Embryonic facial prominence (tissue), 1 donor: ENCODE measurements at regions not wholly inside any gene's neighbourhood (a gene's known extent, or its start where the extent isn't known, plus 50 kb on each side); places are given as distances from the start of the nearest gene placed in this dataset.

Experiments
- DNase-seq: peaks from one replicate; pipeline ENCODE4 v3.0.0-alpha.2; 2016; ENCODE audit errors: extremely low spot score

DNA sequence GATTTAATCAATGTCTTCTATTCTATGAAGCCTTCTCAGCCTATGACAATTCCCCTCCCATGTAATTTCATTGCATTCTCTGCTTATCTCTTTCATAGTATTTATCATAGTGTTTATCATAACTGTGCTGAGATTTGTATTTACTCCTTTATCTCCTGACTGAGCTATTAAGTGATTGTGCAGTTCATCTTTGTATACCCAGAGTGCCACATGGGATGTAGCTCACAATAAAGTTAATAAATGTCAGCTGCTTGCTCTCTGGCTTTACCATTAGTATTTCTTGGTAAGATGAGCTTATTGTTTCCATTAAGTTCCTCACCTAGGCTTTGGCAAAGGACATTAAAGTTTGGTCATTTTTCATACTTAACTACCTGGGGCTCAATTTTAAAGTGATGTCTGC is 275.1 kb upstream of the MPDZ start:
- no peak for DNase-seq

DNA sequence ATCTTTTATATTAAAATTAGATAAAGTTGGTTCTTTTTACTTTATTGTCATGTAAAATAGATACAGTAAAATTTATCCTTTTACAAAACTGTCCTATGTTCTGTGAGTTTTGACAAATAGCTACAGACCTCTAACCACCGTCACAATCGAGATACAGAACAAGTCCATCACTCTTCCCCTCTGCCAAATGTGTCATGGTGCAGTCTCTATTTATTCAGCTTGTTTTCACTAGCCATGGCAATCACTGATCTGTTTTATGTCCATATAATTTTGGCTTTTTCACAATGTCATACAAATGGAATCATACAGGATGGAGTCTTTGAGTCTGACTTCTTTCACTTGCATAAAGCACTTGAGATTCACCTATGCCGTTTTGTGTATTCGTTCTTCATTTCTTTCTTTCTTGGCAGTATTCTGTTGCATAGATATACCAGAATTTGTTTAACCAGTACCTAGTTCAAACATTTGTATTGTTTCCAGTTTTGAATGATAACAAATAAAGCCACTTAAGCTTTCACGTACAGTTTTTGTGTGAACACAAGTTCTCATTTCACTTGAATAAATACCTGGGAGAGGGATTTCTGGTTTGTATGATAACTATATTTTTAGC is 273.2 kb upstream of the MPDZ start:
- DNase-seq = no peak

DNA sequence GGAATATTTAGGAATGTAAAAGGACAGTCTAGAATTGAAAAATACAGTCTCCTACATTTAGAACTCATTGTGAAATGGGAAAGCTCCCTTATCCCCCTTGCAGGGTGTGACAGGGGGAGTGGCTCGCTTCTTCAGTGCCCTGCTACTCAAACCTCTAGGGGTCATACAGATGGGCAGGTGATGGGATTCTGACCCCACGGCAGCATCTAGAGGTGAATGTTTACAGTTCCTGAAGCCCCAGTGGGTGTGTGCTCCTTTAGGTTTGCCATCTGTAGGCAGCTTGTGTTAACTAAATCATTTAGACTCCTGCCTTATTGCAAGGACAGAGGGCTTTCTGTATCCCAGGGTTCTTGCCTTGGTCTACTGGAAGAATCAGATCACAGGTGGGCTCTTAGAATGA is 271.0 kb upstream of the MPDZ start:
- DNase-seq = no peak

DNA sequence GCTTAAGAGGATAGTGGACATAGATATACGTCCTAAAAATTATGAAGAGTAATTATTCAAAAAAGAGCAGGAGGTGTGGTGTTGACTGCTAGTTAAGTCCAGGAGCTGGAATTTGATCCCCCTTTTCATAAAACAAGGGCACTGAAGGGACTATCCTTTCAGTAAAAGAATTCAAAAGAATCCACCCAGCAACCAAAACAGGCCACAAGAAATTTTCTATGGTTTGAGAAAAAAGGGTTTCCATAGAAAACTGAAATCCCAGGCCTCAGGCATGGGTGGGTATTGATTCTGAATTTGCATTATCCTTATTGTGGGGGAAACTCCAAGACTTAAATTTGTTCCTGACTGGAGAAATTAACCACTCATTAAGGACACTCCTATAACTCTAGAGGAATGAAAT is 269.0 kb upstream of the MPDZ start:
- no peak for DNase-seq

DNA sequence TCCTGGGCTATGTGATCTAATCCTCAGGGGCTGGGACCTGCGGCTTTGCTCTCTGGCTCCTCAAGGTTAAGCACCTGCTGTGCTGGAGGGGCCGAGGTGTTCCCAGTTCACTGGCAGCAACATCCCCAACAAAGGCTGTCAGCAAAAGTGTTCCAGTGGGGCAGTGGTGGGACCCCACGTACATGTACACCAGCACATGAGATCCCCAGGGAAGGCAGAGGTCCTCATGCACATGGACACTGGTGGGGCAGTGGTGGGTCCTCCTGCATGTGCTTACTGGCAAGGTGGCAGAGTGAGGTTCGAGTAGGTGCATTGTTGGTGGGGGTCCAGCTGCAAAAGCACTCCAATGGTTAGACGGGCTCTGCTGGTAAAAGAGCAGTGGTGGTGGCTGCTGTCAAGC is 255.6 kb upstream of the MPDZ start:
- no peak for DNase-seq

DNA sequence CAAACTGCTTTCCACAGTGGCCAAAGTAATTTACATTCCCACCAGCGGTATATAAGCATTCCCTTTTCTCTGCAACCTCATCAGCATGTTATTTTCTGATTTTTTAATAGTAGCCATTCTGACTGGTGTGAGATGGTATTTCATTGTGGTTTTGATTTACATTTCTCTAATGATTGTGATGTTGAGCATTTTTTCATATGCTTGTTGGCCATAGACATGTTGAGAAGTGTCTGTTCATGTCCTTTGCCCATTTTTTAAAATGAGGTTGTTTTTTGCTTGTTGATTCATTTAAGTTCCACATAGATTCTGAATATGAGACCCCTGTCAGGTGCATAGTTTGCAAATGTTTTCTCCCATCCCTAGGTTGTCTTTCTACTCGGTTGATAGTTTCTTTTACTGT is 254.5 kb upstream of the MPDZ start:
- DNase-seq = no peak

DNA sequence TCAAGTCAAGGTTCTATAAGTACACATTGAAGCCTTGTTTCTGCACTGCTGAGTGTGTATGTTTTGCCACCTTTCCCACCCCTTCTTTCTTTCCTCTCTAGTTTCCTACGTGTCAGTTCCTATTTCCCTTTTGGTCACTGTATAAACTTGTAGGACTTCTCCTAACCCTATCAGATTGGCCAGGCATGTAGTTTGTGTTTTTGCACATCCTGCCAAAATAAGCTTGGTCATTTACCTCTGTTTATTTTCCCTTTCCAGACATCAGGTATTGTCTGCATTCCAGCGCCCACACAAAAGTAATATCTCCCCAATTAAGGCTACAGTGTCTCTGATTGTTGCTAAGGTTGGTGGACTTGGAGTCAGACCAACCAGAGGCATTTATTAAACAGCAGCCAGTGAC is 252.9 kb upstream of the MPDZ start:
- DNase-seq = no peak

DNA sequence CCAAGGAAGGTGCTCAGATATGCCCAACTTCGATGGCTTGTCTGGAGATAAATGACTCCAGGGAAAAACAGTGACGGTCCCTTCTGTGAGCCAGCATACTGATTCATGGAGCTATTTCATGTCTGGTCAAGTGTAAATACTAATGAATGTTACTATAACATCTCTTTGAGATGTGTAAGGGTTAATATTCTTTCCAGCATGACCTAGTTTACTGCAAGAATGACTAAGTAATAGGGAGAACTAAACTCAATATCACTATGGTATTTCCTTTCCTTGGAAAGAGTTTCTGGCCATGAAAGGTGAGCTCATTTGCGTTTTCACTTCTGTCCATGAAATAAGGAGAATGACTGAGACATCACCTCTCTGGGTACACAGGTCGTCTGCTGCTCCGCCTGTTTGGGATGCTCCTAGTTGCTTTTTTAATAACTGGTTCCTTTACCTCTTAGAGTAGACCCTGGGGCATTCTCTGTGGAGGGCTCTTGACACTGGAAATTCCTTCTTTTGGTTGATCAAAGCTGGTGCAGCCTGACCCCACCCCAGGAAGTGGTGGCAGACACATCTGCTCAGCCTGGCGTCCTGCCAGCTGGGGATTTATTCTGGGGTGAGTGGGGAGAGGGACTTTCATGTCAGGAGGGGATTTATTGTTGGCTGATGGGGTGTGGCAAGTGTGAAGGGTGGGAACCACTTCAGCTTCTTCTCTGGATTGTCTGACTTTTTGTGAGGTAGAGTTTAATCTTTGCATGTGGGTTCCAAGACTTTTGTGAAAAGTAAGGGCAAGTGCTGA is 250.0 kb upstream of the MPDZ start:
- DNase-seq = no peak

DNA sequence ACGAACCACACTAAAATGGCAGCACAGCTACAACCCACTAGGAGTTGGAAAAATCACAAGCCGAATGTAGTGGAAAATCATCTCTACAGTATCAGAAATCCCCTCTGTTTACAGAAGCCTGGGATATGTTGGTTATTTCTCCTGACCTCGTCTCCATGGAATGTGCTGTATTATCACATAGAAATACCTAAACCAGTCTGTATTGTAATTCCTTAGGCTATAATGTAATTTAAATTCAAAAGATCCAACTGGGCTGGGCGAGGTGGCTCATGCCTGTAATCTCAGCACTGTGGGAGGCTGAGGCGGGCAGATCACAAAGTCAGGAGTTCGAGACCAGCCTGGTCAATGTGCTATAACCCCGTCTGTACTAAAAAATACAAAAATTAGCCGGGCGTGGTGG is 244.8 kb upstream of the MPDZ start:
- DNase-seq = no peak

DNA sequence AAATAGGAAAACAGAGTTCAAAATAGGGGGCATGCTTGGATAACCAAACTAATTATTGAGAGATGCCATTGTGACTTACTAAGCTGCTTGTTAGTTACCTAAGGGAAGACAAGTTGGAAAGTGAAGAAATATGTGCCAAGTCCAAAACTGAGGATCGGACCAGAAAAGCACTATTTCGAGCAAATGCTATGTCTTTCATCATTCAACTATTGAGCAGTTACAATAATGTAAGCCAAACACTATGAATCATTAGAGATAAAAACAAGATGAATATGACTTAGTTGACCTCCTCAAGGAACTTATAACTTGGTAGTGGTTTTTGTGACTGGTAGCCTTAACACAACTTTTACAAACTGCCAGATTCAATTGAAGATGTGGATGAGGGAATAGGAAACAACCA is 240.6 kb upstream of the MPDZ start:
- DNase-seq = no peak

DNA sequence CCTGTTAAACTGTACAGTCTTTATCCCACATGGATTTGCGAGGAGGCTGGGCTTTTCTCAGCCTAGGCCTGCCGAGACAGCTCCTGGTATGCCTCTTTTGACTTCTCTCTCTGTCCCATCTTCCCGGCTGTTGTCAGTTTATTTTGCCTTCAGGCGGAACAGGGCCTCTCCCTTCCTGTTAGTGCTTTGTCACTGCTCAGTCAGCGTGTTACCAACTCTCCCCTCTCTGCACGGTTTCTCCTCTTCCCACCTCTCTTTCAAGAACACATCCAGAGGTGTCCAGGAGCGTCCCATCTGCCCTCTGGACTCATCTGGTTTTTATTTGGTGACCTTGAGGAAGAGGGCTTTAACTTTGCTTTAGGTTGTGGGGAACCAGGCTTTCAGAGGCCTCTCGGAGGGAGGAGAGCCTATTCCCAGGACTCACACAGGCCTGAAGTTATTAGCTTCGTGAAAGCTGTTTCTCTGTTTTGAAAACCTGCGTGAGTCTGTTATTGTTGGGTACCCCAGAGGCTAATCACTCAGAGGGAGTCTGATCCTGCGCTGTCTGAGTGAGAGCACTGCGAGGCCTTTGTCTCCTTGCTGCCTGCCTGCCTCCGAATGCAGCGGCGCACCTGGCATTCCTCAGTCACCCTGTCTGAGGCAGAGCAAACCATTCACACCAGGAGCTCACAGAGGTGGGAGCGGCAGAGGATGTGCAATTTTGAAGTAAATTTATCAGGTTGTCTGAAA is 234.4 kb upstream of the MPDZ start:
- peak; percentile 38 for DNase-seq

DNA sequence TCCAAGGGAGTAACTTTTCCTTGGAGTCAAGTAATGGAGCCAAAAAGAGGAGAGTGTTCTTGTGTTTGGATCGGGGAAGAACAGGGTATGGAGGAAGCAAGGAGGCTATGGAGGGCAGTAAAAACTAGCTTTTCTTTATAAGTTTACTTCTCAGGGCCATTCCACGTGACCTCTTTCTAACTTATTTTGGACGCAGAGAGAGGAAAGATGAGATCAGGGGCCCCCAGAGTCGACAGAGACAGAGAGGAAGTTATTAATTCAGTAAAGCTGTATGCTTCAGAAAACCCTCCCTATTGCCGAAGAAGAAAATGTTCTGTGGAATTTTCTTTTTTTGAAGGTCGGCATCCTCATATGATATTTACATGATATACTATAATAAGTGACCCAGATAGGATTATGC is 233.8 kb upstream of the MPDZ start:
- DNase-seq = peak; percentile 44

DNA sequence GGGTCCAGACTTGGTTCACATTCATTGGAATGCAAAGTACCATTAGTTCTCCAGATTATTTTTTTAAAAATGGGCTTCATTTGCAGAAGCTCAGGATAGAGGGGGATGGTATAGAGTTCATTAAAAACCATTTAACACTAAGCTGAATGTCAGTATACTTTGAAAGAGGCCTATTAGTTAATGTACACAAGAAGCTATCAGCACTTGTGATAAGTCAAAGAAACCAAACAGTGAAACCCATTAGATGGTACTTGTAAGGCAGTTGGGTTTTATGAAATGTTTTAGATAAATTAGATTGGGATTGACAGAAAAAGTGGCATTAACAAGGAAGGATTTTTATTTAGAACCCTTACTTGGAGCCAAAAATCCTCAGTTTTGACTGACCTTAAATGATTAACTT is 229.2 kb upstream of the MPDZ start:
- DNase-seq = no peak

DNA sequence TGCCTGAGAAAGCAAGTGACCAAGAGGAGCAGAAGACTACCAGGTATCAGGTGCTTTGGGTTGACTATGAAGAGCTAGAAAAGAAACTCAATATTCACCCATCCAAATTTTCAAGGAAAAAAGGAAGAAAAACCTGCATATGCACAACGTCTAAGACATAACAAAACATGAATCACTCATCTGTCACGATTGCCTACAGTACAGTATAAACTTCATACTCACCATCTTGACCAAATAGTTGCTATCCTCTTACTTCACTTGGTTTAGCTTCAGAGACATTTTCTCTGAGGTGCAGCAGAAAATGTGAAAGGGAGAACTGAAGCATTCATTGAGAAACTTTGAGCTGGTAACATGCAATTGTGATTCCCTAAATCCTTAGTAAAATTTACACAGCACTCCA is 228.6 kb upstream of the MPDZ start:
- no peak for DNase-seq

DNA sequence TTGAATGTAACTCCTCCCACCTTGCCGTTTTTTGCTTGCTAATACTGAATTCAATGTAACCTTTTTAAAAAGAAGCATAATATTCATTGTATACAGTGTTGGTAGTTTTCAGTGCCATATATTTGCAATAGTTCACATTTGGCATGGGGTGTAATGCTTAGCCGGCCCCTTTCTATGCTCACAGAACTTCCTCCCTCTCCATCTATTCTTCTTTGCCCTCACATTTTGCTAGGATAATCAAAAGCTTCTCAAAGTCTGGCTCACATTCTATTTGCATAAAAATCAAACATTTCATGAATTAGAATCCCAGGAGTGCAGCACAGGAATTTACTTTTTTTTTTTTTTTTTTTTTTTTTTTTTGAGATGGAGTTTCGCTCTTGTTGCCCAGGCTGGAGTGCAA is 226.3 kb upstream of the MPDZ start:
- no peak for DNase-seq

DNA sequence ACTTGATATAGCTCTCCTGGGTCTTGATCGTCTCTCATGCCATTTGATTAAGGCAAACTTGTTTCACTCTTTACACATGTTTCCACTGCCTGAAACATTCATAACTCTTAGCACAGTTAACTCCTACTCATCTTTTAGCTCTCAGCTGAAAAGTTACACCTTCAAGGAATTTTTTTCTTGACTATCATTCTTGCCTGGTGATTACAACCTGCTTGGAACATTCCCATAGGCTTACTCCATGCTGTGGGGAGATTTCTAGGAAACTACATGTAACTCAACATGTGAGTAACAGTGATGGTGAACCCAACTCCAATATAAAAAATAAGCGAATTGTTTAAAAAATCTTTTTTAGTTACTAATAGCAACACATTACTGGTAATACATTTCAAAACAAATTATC is 224.1 kb upstream of the MPDZ start:
- DNase-seq = no peak

DNA sequence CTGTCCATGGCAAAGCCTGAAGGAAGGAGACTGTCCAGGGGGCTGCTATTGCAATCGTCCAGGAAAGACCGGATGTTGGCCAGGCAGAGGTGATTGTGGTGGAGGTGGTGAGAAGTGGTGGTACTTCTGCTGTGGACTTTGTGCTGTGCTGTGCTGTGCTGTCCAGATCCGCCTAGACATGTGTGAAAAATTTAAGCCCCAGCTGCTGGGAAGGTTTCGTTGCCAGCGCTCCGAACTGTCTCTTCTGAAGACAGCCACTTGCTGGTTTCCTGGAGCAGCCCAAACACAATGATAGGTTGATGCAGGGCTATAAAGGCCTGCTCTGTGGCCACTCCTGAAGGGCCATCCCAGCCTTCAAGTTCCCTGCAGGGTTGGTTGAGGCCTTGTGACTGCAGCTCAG is 223.0 kb upstream of the MPDZ start:
- DNase-seq = no peak

DNA sequence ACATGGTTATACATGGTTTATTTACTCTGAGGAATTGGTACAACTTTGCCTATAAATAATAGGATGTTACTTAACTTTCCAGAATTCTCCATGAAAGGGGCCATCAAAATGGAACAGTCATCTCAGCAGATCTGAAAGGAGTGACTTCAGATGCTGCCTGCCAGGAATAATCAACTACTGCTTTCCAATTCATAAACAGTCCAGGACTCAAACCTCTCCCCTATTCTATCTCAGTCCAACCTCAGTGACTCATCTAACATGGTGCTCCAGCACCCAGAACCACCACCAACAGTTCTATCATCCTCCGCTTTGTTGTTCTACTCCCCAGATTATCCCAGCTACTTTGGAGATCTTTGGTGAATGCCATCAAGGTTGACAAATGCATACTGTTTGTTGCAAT is 221.5 kb upstream of the MPDZ start:
- DNase-seq = no peak

DNA sequence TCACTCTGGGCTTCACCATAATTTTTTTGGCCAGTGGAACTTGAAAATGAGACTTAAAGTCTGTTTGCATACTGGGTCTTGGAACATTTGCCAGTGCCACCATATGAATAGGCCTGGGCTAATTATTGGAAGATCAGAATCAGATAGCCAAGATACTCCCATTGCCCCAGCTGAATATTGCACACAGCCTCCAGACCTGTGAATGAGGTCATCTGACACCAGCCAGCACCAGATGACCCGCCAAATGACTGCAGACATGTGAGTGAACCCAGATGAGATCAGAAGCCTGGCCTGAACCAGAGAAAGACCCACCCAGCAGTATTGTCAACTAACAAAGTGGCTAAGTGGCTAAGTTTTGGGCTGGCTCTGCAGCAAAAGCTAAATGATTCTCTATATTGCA is 220.5 kb upstream of the MPDZ start:
- no peak for DNase-seq

DNA sequence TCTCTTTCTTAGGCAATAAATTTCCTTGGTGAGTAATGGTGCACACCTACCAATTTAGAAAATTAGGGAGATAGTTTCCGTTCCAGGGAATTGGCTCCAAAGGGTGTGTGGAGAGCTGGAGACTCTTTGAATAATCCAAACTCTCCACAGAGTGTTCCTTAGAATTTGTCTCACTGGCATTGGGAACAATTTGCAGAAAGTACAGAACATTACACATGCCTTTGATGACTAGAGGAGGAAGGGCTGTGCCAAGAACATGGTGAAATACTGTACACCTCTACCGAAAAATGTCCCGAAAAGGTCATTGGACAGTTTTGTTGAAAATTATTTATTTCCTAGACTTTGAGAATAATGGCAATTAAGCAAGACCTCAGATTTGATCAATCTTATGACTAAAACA is 214.2 kb upstream of the MPDZ start:
- no peak for DNase-seq

DNA sequence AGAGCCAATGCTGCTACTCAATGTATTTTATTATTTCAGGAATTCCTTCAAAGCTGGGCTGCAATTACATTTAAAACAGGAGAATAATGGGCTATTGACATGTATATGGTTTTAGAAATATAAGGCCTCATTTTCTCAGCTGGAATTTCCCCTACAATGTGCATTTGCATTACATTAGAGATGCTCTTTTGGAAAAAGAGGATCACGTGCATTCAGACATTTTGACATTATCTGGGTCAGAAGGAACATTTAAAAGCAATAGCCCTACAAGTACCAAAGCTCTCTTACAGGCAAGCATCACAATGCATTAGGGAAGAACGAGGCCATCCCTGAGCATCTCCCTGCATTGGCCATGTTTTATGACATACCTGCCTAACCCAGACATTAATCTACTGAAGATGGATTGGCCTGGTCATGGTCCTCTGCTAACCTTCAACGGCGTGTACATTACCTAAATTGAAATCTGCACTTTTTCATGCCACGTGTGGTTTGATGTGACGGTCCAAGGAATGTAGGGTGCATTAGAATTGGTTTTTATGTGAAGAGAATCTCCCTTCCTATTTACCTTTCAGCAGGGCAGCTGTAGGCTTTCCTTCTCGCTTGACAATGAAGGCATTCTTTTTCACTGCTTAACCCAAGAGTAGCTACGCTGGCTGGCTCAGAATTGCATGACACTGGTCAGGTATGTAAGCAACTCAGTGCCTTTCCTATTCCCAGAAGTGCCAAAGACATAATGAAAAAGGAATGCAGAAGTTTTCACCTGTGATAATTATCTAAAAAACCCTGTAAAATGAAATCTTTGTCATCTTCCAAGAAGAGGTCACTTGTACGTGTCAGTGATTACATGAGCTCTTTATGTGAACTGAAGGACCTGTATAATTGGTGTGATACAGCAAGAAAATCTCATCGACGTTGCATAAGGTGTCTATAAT is 212.3 kb upstream of the MPDZ start:
- DNase-seq = no peak

DNA sequence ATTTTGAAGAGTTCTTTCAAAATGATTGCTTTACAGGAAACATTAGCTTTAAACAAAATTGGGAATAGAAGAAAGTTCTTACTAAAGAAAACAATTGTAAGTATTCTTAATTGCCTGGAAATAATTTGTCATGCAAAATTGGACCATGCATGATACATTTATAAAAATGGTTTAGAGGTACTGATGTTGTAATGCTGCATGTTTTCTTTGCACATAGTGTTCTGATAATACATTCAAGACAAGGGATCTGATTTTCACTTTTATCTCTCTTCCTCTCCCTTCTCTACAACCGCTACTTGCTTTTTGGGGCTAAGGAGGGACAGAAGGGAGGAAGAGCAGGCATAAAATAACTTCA is 211.6 kb upstream of the MPDZ start:
- DNase-seq = no peak
